ENCODE measurements at regions not wholly inside any gene's neighbourhood (a gene's known extent, or its start where the extent isn't known, plus 50 kb on each side); places are given as distances from the start of the nearest gene placed in this dataset.

GRCh38 chr22:22946131-22946530, 58.5 kb downstream of the IGLL5 start:
- Histone ChIP-seq H3K9me3 (no peaks in the 10 kb centered on the region), H3K27ac (no peak overlapping the region), H3K4me3 (ENCODE audit: low read depth in 1 of 2, low read length in 1 of 2) (no peak overlapping the region), H3K27me3 (no peaks in the 10 kb centered on the region), H3K36me3 (no peaks in the 10 kb centered on the region), H3K4me1 (ENCODE audit: control insufficient read depth in 1 of 2, insufficient read depth in 1 of 2, low read depth in 1 of 2, low read length in 1 of 2) (no peaks in the 10 kb centered on the region)
- TF ChIP-seq CTCF (IDR thresholded peaks at IDR 0.05) = no peak

GRCh38 chr22:22948651-22949571, 61.3 kb downstream of the IGLL5 start:
- no peak overlapping the region for H3K4me3 ChIP-seq (ENCODE audit: low read depth in 1 of 2, low read length in 1 of 2)
- no peak overlapping the region for H3K27ac ChIP-seq
- no peaks in the 10 kb centered on the region for H3K4me1 ChIP-seq (ENCODE audit: control insufficient read depth in 1 of 2, insufficient read depth in 1 of 2, low read depth in 1 of 2, low read length in 1 of 2)
- no peak for TF ChIP-seq CTCF (IDR thresholded peaks at IDR 0.05)
- H3K36me3 ChIP-seq = no peaks in the 10 kb centered on the region
- peaks cover 19% of the 10 kb centered on the region for H3K27me3 ChIP-seq
- no peaks in the 10 kb centered on the region for H3K9me3 ChIP-seq

GRCh38 chr22:22949953-22950352, 62.3 kb downstream of the IGLL5 start:
- Histone ChIP-seq H3K27ac (no peak overlapping the region), H3K27me3 (peaks cover 30% of the 10 kb centered on the region), H3K4me1 (ENCODE audit: control insufficient read depth in 1 of 2, insufficient read depth in 1 of 2, low read depth in 1 of 2, low read length in 1 of 2) (no peaks in the 10 kb centered on the region), H3K9me3 (no peaks in the 10 kb centered on the region), H3K4me3 (ENCODE audit: low read depth in 1 of 2, low read length in 1 of 2) (no peak overlapping the region), H3K36me3 (no peaks in the 10 kb centered on the region)
- TF ChIP-seq CTCF (IDR thresholded peaks at IDR 0.05) = no peak

- no peaks in the 10 kb centered on the region for H3K4me1 ChIP-seq (ENCODE audit: control insufficient read depth in 1 of 2, insufficient read depth in 1 of 2, low read depth in 1 of 2, low read length in 1 of 2)
- no peak overlapping the region for H3K4me3 ChIP-seq (ENCODE audit: low read depth in 1 of 2, low read length in 1 of 2)
- H3K27ac ChIP-seq = no peak overlapping the region
- H3K27me3 ChIP-seq = peaks cover 39% of the 10 kb centered on the region
- TF ChIP-seq CTCF (IDR thresholded peaks at IDR 0.05) = no peak
- H3K9me3 ChIP-seq = no peaks in the 10 kb centered on the region
- H3K36me3 ChIP-seq = no peaks in the 10 kb centered on the region
Observed at GRCh38 chr22:22951035-22951434, 63.4 kb downstream of the IGLL5 start.

GRCh38 chr22:22952531-22953280, 65.1 kb downstream of the IGLL5 start:
- no peak for TF ChIP-seq CTCF (IDR thresholded peaks at IDR 0.05)
- H3K9me3 ChIP-seq = no peaks in the 10 kb centered on the region
- H3K4me3 ChIP-seq (ENCODE audit: low read depth in 1 of 2, low read length in 1 of 2) = no peak overlapping the region
- no peak overlapping the region for H3K27ac ChIP-seq
- no peaks in the 10 kb centered on the region for H3K4me1 ChIP-seq (ENCODE audit: control insufficient read depth in 1 of 2, insufficient read depth in 1 of 2, low read depth in 1 of 2, low read length in 1 of 2)
- H3K36me3 ChIP-seq = no peaks in the 10 kb centered on the region
- H3K27me3 ChIP-seq = peaks cover 39% of the 10 kb centered on the region

Measured in neutrophil (primary cell).